ENCODE measurements at regions not wholly inside any gene's neighbourhood (a gene's known extent, or its start where the extent isn't known, plus 50 kb on each side); places are given as distances from the start of the nearest gene placed in this dataset.

DNA sequence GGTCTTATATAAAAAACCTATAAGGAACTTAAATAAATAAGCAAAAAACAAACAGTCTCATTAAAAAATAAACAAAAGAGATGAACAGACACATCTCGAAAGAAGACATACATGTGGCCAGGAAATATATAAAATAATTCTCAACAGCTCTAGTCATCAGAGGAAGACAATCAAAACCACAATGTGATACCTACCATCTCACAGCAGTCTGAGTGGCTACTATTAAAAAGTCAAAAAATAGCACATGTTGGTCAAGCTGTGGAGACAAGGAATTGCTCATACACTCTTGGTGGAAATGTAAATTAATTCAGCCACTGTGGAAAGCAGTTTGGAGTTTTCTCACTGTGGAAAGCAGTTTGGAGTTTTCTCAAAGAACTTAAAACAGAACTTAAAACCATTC, 100.3 kb upstream of the ADAMTS5 start:
- Histone ChIP-seq H2AFZ (ENCODE audit: low read length) (no peak overlapping the region), H3K4me1 (ENCODE audit: insufficient read depth, low read length) (no peaks in the 10 kb centered on the region), H3K4me2 (ENCODE audit: insufficient read depth, low read length) (no peak overlapping the region), H3K27ac (ENCODE audit: low read depth, low read length) (no peak overlapping the region), H3K36me3 (ENCODE audit: insufficient read depth, low read length) (no peaks in the 10 kb centered on the region), H3K4me3 (ENCODE audit: insufficient read depth, low read length) (no peak overlapping the region), H4K20me1 (ENCODE audit: insufficient read depth, low read length) (no peaks in the 10 kb centered on the region), H3K27me3 (ENCODE audit: insufficient read depth, low read length) (no peaks in the 10 kb centered on the region), H3K9me3 (ENCODE audit: low read depth, low read length) (no peaks in the 10 kb centered on the region), H3K79me2 (ENCODE audit: insufficient read depth, low read length) (no peaks in the 10 kb centered on the region)
- DNase-seq (ENCODE audit: insufficient read length, low spot score, missing footprints): no peak
- TF ChIP-seq, protein P1, sequence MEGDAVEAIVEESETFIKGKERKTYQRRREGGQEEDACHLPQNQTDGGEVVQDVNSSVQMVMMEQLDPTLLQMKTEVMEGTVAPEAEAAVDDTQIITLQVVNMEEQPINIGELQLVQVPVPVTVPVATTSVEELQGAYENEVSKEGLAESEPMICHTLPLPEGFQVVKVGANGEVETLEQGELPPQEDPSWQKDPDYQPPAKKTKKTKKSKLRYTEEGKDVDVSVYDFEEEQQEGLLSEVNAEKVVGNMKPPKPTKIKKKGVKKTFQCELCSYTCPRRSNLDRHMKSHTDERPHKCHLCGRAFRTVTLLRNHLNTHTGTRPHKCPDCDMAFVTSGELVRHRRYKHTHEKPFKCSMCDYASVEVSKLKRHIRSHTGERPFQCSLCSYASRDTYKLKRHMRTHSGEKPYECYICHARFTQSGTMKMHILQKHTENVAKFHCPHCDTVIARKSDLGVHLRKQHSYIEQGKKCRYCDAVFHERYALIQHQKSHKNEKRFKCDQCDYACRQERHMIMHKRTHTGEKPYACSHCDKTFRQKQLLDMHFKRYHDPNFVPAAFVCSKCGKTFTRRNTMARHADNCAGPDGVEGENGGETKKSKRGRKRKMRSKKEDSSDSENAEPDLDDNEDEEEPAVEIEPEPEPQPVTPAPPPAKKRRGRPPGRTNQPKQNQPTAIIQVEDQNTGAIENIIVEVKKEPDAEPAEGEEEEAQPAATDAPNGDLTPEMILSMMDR (IDR thresholded peaks at IDR 0.05; ENCODE audit: extremely low read depth, low read depth, low read length): no peak

DNA sequence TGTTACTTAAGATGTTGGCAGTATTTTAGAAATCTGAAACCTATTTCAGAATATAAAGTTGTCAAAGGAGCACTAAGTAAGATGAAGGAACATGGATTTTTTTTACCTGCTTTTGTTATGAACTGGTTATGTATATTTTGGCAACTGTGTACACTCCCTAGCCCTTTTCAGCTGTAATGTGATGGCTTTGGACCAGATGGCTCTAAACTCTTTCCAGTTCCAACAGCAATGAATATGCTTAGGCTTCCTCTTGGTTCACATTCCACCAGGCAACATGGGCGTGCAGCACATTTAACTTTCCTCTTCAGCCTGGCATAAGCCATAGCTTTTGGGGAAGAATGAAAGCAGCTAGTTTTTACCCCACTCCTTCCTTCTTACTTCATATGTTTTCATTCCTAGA, 95.6 kb upstream of the ADAMTS5 start:
- DNase-seq (ENCODE audit: insufficient read length, low spot score, missing footprints): no peak

DNA sequence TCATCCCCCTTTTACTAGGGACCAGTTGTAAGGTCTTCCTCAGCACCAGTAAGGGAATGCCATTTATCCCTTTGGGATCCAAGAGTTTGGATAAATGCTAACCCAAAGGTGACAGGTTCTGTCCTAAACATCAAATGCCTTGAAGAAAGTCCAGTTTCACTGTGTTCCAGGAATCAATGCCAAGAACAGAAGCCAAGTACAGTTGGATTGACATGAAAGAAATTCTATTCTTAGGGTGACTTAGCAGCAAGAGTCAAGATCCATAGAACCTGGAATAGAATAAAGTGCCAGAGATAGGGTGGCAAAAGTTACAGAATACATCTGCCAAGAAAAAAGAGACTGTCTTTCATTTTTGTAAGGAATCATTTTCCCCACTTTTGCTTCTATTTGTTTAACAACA, 94.9 kb upstream of the ADAMTS5 start:
- H3K4me2 ChIP-seq (ENCODE audit: insufficient read depth, low read length): no peak overlapping the region
- no peaks in the 10 kb centered on the region for H3K9me3 ChIP-seq (ENCODE audit: low read depth, low read length)
- TF ChIP-seq, protein P1 (IDR thresholded peaks at IDR 0.05; ENCODE audit: extremely low read depth, low read depth, low read length): no peak
- peaks cover 23% of the 10 kb centered on the region for H3K4me1 ChIP-seq (ENCODE audit: insufficient read depth, low read length)
- H2AFZ ChIP-seq (ENCODE audit: low read length): no peak overlapping the region
- H4K20me1 ChIP-seq (ENCODE audit: insufficient read depth, low read length): no peaks in the 10 kb centered on the region
- no peaks in the 10 kb centered on the region for H3K79me2 ChIP-seq (ENCODE audit: insufficient read depth, low read length)
- no peaks in the 10 kb centered on the region for H3K27me3 ChIP-seq (ENCODE audit: insufficient read depth, low read length)
- H3K36me3 ChIP-seq (ENCODE audit: insufficient read depth, low read length): no peaks in the 10 kb centered on the region
- H3K4me3 ChIP-seq (ENCODE audit: insufficient read depth, low read length): no peak overlapping the region
- no peak overlapping the region for H3K27ac ChIP-seq (ENCODE audit: low read depth, low read length)
- DNase-seq (ENCODE audit: insufficient read length, low spot score, missing footprints): no peak

More for the DNA sequence above, 95.6 kb upstream of the ADAMTS5 start:
- H3K4me1 ChIP-seq (ENCODE audit: insufficient read depth, low read length): peaks cover 23% of the 10 kb centered on the region
- H3K27me3 ChIP-seq (ENCODE audit: insufficient read depth, low read length): no peaks in the 10 kb centered on the region
- H3K9me3 ChIP-seq (ENCODE audit: low read depth, low read length): no peaks in the 10 kb centered on the region
- H3K79me2 ChIP-seq (ENCODE audit: insufficient read depth, low read length): no peaks in the 10 kb centered on the region
- H3K36me3 ChIP-seq (ENCODE audit: insufficient read depth, low read length): no peaks in the 10 kb centered on the region
- no peaks in the 10 kb centered on the region for H4K20me1 ChIP-seq (ENCODE audit: insufficient read depth, low read length)
- no peak overlapping the region for H3K27ac ChIP-seq (ENCODE audit: low read depth, low read length)
- H2AFZ ChIP-seq (ENCODE audit: low read length): no peak overlapping the region
- H3K4me2 ChIP-seq (ENCODE audit: insufficient read depth, low read length): no peak overlapping the region
- TF ChIP-seq, protein P1 (IDR thresholded peaks at IDR 0.05; ENCODE audit: extremely low read depth, low read depth, low read length): no peak
- H3K4me3 ChIP-seq (ENCODE audit: insufficient read depth, low read length): no peak overlapping the region

DNA sequence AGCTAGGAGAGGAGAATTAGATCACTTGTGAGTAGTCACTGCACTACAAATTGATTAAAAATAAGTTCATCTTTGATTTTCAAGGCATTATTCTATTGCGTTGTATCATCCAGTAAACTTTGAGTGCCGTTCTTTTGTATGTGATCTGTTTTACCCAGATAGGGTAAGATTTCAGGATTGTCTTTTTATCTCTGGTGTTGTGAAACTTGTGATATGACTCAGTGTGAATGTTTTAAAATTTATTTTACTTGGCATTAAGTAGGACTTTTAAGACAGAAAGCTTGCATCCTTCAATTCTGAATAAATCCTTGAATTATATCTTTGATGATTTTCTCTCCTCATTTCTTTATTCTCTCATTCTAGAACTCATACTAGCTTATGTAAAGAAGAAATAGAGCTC, 93.3 kb upstream of the ADAMTS5 start:
- Histone ChIP-seq H3K4me3 (ENCODE audit: insufficient read depth, low read length) (no peak overlapping the region), H3K4me1 (ENCODE audit: insufficient read depth, low read length) (peaks cover 23% of the 10 kb centered on the region), H3K4me2 (ENCODE audit: insufficient read depth, low read length) (peak overlapping the region; percentile 58), H3K27ac (ENCODE audit: low read depth, low read length) (peak overlapping the region; percentile 42), H2AFZ (ENCODE audit: low read length) (no peak overlapping the region), H3K9me3 (ENCODE audit: low read depth, low read length) (no peaks in the 10 kb centered on the region), H3K79me2 (ENCODE audit: insufficient read depth, low read length) (no peaks in the 10 kb centered on the region), H3K27me3 (ENCODE audit: insufficient read depth, low read length) (no peaks in the 10 kb centered on the region), H4K20me1 (ENCODE audit: insufficient read depth, low read length) (no peaks in the 10 kb centered on the region), H3K36me3 (ENCODE audit: insufficient read depth, low read length) (no peaks in the 10 kb centered on the region)
- TF ChIP-seq, protein P1 (IDR thresholded peaks at IDR 0.05; ENCODE audit: extremely low read depth, low read depth, low read length): no peak
- peak; percentile 36 for DNase-seq (ENCODE audit: insufficient read length, low spot score, missing footprints)

Measured in osteoblast (primary cell).